ENCODE measurements at regions not wholly inside any gene's neighbourhood (a gene's known extent, or its start where the extent isn't known, plus 50 kb on each side); places are given as distances from the start of the nearest gene placed in this dataset.

DNA sequence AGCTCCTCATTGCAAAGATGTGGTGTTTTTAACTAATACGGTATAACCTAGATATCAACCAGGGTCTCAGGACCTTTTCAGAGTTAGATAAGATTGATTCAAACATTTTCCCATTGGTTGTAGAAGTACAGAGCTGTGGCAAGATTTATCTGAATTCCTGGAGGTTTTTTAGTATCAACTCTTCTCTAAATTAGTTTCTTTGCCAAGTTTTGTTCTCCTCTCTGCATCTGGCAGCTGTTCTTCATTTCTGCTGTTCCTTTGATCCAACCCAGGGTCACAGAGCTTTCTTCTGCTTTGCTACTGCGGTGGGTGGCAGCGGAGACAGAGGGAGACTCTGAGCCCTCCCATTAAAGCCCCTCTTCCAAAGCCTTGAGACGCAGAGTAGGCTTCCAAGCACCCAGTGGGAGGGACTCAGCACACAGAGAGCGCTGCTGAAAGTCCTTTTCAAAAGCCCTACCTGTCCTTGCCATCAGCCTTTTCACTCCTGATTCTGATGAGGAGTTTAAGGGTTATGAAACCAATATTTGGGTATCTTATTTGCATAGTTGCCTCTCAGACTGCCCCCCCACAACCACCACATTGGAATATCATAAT, 146.3 kb upstream of the EEPD1 start:
- DNase-seq (ENCODE audit: low spot score), result no peak

DNA sequence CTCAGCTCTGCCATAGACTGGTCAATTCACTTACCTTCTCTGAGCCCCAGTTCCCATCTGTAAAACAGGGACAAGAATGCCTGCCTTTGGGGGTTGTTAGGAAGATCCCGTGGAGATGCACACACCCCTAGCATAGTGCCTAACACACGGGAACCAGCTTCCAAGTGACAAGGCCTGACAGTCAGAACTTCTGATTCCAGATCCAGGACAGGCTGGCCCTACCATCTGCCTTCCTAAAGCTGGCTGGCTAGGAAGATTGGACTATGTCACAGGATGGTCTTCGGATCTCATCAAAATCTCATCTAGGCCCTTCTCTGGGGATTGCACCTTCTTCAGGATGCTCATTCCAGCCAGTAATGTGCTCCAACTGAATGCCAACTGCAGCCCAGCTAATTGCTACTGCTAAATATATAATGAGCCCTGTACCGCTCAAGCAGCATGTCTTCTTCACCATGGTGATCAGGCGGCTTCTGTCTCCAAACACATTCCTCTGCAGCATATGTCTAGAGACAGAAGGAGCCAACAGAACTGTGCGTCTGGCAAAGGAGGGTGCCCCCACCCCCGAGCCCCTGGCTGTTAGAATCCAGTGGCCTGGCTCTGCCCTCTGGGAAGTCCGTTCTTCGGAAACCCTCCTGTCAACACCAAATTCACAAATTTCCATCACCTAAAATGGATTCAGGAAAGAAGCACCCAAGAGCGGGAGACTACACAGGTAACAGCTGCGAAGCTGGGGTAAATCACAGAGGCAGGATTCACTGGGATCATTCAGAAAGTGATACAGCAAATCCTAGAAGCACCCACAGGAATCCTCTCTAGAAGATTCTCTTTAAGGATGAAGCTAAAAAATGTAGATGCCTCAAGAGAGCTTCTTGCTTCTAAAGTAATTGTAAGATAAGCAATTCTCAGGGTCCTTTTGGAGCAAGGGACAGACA, 142.1 kb upstream of the EEPD1 start:
- DNase-seq (ENCODE audit: low spot score), result no peak

DNA sequence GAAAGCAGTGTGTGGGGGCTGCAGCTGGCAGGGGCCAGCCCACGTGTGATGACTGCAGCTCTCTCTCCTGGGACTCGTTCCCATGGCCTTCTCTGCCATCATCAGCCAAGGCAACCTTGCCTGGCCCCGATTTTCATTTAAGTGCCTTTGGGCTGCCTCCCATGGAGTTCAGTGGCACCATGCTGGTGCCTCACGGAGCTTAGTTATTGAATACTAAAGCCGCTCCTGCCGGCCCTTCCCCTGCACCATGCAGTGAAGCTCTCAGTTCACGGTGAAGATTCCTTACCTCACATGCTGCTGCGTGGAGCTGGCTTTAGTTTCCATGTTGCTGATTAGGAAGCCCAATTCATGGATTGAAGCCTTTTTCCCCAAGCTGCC, 141.5 kb upstream of the EEPD1 start:
- DNase-seq (ENCODE audit: low spot score), result no peak

DNA sequence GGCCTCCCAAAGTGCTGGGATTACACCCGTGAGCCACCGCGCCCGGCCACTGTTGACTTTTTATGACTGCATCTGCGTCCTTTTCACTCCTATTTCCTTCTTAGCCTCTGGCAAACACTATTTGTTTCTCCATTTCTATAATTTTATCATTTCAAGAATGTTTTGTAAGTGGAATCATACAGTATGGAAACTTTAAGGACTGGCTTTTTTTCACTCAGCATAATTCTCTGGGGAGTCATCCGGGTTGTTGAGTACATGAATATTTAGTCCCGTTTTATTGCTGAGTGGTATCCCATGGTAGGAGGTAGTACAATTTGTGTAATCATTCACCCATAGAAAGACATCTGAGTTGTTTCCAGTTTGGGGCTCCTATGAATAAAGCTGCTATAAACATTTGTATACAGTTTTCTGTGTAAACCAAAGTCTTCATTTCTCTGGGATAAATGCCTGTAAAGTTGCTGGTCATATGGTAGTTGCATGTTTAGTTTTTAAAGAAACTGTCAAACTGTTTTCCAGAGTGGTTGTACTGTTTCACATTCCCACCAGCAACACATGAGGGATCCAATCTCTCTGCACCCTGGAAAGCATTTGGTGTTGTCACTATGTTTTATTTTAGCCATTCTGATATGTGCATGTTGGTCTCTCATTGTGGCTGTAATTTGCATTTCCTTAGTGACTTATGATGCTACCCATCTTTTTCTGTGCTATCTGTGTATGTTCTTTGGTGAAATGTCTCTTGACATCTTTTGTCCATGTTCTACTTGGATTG, 139.6 kb upstream of the EEPD1 start:
- DNase-seq (ENCODE audit: low spot score), result no peak

DNA sequence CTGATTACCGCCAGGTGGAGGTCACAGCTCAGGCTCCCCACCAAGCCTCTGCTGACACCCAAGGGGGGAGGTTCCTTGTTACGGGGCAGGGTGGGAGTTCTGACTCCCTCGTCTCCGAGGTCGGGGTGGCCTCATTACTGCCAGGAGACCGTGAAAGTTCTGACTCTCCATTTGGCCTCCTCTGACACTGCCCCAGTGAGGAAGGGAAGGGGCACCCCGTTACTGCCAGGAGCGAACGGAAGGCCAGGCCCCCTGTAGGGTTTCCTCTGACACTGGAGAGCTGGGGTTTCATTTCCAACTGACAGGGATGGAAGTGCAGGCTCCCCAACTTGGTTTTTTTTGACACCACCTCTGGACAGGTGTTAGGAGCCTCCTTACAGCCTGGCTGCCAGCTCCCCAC, 138.1 kb upstream of the EEPD1 start:
- DNase-seq (ENCODE audit: low spot score), result no peak

DNA sequence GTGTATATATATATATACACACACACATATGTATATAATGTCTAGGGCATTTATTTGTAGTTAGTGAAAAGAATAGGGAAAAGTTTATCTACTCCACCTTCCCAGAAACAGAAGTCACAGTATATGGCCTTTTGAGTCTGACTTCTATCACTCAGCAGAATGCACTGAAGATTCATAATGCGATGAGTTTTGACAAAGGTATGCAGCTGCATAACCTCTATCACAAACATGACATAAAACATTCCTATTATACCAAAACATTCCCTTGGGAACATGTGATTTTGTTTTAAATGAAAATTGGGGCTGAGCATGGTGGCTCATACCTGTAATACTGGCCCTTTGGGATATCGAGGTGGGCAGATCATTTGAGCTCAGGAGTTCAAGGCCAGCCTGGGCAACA, 137.3 kb upstream of the EEPD1 start:
- DNase-seq (ENCODE audit: low spot score), result no peak

DNA sequence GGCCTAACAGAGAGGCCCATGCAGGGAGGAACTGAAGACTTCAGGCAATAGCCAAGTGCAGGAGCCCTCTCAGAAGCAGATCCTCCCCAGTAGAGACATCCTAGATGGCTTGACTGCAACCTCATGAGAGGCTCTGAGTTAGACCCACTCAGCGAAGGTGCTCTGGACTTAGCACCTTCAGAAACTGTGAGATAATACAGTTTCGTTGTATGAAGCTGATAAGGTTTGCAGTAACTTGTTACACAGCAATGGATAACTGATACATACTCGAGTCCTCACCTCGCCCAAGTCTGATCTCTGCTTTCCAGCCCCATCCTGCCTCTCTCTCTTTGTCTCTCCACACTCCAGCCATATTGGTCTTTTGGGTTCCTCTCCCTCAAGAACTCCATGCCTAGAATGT, 136.4 kb upstream of the EEPD1 start:
- DNase-seq (ENCODE audit: low spot score), result no peak

DNA sequence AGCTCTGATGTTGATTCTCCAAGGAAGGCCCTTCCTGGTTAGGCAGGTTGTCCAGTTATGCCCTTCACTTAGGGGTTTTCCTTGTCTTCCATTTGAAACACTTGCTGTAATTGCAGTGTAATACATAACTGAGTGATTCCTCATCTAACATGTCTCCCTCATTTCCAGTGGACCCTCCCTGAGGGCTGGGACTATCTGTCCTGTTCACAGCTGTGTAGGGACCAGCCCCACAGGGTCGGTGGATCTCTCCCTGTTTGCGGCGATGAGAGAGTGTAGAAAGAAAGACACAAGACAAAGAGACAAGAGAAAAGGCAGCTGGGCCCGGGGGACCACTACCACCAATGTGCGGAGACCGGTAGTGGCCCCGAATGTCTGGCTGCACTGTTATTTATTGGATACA, 135.9 kb upstream of the EEPD1 start:
- DNase-seq (ENCODE audit: low spot score), result no peak

DNA sequence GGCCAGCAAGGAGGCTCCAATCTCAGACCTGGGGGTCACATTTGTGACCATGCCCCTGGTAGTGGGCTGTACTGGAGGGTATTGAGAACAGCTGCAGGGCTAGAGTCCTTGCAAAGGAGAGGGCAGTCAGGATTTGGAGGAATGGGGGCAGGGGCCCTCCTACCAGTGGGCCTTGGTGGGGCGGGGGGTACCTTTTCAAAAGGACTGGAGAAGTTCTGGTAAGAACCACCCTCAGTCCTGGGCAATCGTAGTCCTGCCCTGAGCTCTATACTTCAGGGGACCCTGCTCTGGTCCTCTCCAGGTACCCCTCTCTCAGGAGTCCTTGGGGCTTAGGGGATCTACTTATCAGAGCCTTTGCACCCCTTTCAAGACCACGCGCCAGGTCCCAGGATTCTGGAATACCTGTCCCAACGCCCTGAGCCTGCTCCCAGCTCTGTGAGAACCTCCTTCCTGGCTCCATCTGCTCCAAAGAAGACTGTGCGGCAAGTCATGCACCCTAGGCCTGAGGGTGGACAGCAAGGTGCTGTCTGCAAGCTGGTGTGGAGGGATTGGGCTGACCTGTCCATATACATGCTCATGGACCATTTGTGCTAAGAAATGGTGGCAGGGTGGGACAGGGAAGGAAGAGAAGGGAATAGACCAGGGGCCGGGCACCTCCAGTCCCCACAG, 134.1 kb upstream of the EEPD1 start:
- DNase-seq (ENCODE audit: low spot score), result no peak

DNA sequence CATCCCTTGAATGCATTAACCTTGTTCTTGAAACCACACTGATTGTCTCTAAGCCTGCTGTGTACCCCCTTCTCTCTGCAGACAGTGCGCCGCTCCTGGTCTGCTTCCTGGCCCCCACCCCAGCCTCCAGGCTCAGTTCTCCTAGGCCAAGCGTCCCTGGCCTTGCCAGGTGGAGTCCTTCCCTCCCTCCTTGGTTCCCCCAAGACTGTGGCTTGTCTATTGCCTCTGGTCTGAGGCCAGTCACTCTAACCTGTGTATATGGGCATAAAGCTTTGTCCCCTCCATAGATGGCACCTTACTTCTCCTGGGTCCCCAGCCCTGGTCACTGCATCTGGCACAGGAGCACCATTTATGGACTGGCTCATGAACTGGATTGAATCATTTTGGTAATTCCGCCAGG, 133.5 kb upstream of the EEPD1 start:
- DNase-seq (ENCODE audit: low spot score), result no peak

DNA sequence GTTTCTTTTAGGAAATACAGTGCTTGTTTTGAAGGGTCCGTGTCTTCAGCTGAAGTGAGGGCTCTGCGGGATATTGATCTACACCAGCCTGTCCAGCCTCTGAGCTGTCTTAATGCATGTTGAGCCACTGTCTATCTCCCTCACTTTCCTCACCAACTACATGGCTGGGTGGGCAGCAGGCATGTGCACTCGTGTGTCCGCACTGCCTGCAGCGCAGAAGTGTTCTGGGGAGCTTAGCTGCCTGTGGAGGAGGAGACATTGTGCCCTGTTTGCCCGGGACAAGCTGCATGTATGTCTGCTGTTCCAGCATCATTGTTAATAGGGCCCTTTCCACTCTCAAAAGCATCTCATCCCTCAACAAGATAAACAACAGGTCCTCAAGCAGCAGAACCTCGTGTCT, 133.1 kb upstream of the EEPD1 start:
- DNase-seq (ENCODE audit: low spot score), result no peak

DNA sequence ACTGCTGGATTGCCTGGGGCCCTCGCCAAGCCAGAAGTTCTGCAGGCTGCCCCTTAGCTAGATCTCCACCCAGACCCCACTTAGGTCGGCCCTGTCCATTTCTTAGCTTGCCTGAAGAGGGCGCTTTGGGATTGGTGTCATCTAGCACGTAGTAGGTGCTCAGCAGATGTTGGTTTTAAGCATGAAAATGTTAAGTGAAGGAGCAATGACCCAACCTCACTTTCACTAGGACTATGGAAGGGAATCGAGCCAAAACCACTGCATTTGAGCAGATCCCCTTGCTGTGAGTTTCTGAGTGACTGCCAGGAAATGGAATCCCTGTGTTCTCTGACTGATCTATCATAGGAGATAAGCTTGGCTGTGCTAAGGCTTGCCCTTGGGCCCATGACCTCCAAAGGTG, 131.7 kb upstream of the EEPD1 start:
- no peak for DNase-seq (ENCODE audit: low spot score)

DNA sequence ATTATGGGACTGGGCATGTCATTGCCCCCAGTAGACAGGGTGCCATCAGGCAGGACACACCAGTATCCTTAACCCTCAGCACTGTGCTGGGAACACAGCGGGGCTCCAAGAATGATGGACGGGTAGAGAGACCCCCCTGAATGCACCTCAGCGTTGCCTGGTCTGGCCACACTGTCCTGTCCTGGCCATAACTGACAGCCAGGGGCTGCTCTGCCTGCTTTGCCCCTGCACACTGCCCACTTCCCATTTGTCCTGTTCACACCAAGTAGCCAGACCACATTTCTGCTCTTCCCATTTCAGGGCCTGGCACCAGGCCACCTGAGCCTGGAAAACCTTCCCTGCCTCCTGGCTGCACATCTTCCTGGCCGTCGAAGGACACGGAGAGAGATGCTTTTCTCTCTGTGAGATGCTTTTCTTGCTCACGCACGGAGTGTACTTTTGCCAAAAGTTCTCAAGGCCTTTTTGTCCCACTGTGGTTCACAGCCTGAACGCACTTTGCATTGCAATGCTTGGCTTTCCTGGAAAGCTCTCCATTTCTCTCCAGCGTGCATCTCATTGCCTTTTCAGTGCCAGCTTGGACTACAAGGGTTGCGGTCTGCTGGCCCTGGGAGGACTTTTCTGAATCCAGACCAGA, 131.0 kb upstream of the EEPD1 start:
- DNase-seq (ENCODE audit: low spot score), result no peak

DNA sequence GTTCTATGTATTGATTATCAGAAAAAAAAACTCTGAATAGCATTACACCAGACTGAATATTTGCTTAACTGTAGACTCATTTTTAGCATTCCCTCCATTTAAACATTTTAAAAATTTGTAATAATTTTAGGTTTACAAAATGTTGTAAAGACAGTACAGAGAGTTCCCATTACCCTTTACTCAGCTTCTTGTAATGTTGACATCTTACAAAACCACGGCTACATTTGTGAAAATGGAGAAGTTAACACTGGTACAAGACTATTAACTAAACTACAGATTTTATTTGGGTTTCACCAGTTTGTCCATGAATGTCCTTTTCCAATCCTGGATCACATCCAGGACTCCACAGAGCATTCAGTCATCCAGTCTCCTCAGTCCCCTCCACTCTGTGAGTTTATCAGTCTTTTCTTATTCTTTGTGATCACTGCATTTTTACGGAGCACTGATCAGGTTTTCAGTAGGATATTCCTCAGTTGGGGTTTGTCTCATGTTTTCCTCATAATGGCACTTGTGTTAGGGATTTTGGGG, 130.0 kb upstream of the EEPD1 start:
- no peak for DNase-seq (ENCODE audit: low spot score)

DNA sequence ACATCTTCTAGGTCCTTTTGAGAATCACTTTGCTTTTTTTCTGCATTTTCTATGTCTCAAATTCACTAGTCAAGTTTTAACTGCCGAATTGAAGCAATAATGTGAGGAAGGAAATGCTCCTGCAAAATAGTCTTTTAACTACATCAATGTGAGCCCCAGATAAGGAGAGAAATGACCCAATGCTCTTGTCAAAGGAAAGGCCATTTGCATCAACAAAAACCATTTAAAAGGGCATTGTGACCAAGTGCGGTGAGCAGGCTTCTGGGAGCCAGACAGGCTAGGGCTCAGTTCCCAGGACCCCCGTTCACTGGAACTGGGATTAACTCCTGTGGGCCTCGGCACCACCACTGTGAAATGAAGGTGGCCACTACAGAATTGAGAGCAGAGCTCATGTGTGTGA, 127.9 kb upstream of the EEPD1 start:
- no peak for DNase-seq (ENCODE audit: low spot score)

DNA sequence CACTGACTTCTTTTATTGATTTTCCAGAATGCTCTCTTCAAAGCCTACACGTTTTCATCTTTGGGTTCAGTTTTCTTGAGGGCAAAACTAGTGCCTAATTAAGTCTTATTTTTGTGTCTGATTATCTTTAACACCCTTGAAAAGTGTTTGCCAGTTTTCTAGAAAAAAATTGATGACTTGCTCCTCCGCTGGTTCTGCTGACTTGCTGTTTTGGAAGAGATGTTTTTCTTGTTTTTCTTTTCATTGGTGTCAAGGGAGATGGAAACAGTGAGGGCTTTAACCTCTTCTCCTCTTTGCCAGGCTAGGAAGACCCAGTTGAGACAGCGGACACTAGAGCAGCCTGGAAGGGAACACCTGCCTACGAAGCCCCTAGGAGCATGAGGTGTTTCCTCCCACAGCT, 123.7 kb upstream of the EEPD1 start:
- DNase-seq (ENCODE audit: low spot score), result no peak

DNA sequence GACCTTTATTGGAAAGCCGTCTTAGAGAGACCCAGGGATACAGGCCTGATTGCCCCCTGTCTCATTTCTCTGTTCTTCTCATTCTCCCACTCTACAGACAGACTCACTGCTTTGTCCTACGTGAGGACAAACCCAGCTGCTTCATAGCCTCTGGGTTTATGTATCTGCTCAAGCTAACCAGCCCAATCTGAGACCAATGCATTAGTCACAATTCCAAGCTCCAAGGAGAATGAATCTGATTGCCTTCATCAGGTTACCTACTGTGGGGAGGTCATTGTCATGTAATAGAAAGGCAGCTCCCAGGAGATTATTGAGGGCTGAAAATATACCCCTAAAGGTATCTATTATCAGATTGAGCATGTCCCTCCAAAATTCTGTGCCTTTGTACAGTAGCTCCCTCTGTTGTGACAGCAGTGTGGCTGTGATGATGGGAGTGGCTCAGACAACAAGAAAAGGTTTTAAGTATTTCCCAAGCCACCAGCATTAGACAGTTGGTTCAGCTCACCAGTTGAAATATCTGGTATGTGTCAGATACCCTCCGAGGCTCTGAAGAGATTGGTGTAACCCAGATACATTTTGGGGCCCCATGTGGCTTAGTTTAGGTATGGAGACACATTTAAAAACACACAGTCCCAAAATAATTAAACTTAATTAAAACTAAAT, 123.1 kb upstream of the EEPD1 start:
- no peak for DNase-seq (ENCODE audit: low spot score)

DNA sequence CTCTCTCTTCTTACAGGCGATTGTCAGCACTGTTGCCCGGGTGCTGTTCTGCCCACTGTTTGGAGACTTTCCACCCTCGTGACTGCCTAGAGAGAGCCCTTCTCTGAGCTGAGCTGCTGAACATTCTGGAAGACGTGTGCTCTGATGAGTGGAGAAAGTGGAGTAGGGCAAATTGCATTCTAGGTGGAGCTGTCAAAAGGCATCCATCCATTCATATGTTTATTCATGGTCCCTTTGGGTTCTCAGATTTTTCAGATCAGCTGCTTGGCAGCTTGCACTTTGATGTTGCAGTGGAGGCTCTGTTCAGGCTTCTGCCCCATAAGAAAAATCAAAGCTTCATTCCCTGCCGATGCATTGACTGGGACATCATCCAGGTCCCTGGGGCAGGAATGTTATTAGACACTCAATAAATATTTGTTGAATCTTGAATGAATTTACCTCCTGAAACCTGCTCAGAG, 120.7 kb upstream of the EEPD1 start:
- no peak for DNase-seq (ENCODE audit: low spot score)

DNA sequence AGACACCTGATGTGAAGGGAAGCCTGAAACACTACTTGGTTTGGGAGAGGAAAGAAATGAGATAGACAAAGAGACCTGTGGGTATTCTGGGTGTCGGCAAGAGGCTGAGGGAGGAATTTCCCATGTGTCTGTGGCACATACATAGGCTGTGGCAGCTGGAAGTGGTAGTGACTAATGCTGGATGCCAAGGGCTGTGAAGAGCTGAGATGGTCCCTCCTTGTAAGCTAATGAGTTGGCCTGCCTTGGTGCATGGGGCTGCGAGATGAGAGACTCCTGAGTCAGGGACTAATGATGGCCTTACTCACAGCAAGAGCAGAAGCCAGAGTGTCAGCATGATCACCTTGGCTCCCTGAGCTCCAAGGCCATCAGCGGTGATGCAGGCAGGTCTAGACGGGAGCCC, 119.0 kb upstream of the EEPD1 start:
- no peak for DNase-seq (ENCODE audit: low spot score)

DNA sequence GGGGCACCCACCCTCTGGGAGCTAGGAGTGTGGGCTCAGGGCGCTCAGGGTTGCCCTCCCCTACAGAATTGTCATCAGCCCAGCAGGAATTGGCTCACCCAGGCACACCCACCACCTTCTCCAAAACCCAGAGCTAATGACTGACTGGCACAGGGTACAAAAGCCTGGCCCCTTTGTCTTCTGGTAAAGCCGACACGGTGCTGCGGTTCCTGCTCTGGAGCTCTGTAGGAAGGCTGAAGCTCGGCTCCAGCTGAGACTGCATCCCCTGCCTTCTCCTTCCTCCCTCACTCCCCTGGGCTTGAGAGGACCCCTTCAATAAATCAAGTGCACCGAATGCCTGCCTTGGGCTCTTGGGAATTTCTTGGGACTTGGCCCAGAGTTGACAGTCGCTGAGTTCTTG, 117.9 kb upstream of the EEPD1 start:
- no peak for DNase-seq (ENCODE audit: low spot score)

DNA sequence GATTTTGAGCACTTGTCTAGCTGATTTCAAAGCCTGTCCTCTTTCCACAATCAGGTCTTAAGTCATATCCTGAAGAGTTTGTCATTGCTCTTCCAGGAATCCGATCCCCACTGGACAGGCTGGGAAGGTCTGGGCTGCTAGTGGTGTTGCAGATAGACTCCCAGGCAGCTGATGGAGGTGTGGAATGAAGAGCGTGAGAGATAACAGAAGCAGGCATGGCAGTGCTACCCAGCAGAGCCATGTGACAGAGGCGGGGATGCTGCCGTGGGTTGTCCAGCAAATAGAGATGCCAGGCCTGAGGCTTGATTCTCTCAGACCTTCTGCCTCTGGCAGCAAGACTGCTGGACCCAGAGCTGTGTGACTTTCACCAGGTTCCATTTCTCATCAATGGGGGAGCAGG, 116.5 kb upstream of the EEPD1 start:
- DNase-seq (ENCODE audit: low spot score), result no peak

Measured in CD4-positive, alpha-beta T cell treated with Interleukin-6 at 100 ng/mL for 8 hours (primary cell).